IPS DF 4.7 (cell line): ENCODE measurements at regions not wholly inside any gene's neighbourhood (a gene's known extent, or its start where the extent isn't known, plus 50 kb on each side); places are given as distances from the start of the nearest gene placed in this dataset.

Experiments
- DNase-seq: peaks from one replicate; pipeline ENCODE4 v3.0.0-alpha.2; 2013; ENCODE audit warnings: low spot score; ENCODE audit errors: extremely low read depth

- no peak for DNase-seq
Observed at GRCh38 chr12:28878629-28879028, 270.4 kb upstream of the FAR2 start.

- DNase-seq, result no peak
Observed at GRCh38 chr12:28879379-28879778, 269.7 kb upstream of the FAR2 start.

GRCh38 chr12:28882444-28882843, 266.6 kb upstream of the FAR2 start:
- no peak for DNase-seq

- no peak for DNase-seq
Observed at GRCh38 chr12:28883406-28883997, 265.6 kb upstream of the FAR2 start.

- no peak for DNase-seq
Observed at GRCh38 chr12:28884904-28885679, 264.0 kb upstream of the FAR2 start.

GRCh38 chr12:28885928-28886327, 263.1 kb upstream of the FAR2 start:
- no peak for DNase-seq

- DNase-seq, result no peak
Observed at GRCh38 chr12:28887461-28887990, 261.6 kb upstream of the FAR2 start.

- DNase-seq, result no peak
Observed at GRCh38 chr12:28890664-28891063, 258.4 kb upstream of the FAR2 start.

- DNase-seq, result no peak
Observed at GRCh38 chr12:28891126-28891525, 258.0 kb upstream of the FAR2 start.

- DNase-seq, result no peak
Observed at GRCh38 chr12:28893365-28893764, 255.7 kb upstream of the FAR2 start.

- DNase-seq, result no peak
Observed at GRCh38 chr12:28893856-28894255, 255.2 kb upstream of the FAR2 start.

- DNase-seq, result no peak
Observed at GRCh38 chr12:28896421-28896820, 252.7 kb upstream of the FAR2 start.

- no peak for DNase-seq
Observed at GRCh38 chr12:28898038-28898437, 251.0 kb upstream of the FAR2 start.

- no peak for DNase-seq
Observed at GRCh38 chr12:28899951-28900350, 249.1 kb upstream of the FAR2 start.

- DNase-seq, result no peak
Observed at GRCh38 chr12:28905220-28905955, 243.7 kb upstream of the FAR2 start.

- no peak for DNase-seq
Observed at GRCh38 chr12:28908646-28909045, 240.4 kb upstream of the FAR2 start.

GRCh38 chr12:28909291-28909690, 239.8 kb upstream of the FAR2 start:
- no peak for DNase-seq

GRCh38 chr12:28925719-28926376, 223.2 kb upstream of the FAR2 start:
- DNase-seq, result no peak

GRCh38 chr12:28930704-28931103, 218.4 kb upstream of the FAR2 start:
- no peak for DNase-seq

- DNase-seq, result no peak
Observed at GRCh38 chr12:28933176-28933575, 215.9 kb upstream of the FAR2 start.

GRCh38 chr12:28933864-28934527, 215.1 kb upstream of the FAR2 start:
- no peak for DNase-seq
